Hypothalamus (tissue), 51 donors: ENCODE measurements at regions not wholly inside any gene's neighbourhood (a gene's known extent, or its start where the extent isn't known, plus 50 kb on each side); places are given as distances from the start of the nearest gene placed in this dataset.
A peak's percentile ranks its signal among the peaks of the same experiment; 100 is the strongest.
"Not testable (repeated sequence)": the region's sequence is repeated elsewhere in the genome, so short reads cannot be mapped to it uniquely, and the experiment has no call there.

Source experiments
- DNase-seq, 51 donors: peaks; one replicate each; lab custom pipeline; 2025; lab: John Stamatoyannopoulos, UW

GRCh38 chr2:239600001-239600593 is 199.3 kb upstream of the HDAC4 start:
- DNase-seq, result no peak

DNA sequence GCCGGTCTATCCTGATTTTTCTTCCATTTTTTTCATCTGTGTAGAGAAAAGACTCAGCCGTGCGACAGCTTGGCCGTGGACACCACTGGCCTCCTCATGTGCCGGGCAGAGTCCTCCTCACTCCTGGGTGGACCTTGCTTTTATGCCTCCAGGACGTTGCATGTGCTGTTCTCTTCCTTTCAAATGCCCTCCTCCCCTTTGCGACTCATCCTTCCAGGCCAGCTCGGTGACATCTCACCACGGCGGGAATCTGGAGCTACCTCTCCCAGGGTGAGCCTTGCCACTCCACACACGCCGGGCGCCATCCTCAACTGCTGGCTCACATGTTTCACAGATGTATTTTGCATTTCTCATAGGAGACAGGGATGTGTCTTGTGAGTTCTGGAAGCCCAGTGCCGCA is 198.5 kb upstream of the HDAC4 start:
- no peak for DNase-seq

- no peak for DNase-seq
Observed at GRCh38 chr2:239598732-239599090, 197.9 kb upstream of the HDAC4 start.

DNA sequence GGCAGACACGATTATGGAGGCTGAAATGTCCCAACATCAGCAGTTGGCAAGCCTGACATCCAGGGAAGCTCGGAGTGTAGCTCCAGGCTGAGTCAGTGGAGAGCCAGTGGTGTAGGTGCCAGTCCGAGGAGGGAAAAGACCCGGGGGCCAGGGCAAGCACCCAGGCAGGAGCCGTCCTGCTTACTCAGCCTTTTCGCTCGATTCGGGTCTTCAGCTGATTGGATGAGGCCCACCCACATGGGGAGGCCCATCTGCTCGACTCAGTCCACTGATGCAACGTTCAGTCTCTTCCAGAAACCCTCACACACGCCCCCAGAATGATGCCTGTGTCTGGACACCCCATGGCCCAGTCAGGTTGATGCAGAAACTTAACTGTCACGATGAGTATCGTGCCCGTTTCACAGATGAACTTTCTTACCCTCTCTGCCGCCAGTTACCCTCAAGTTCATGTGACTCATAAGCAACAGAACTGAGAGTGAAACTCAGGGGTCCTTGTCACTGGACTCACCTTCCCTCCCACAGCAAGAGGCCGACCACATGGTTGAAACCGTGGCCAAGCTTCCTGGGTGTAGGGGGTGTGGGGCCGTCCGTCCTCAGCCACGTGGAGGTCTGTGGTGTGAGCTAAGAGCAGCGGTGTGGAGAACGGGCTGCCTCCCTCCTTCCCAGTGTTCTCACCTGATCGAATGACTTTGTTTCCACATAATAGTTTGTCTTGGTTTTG is 197.4 kb upstream of the HDAC4 start:
- no peak for DNase-seq

GRCh38 chr2:239597216-239597615 is 196.4 kb upstream of the HDAC4 start:
- no peak for DNase-seq

DNA sequence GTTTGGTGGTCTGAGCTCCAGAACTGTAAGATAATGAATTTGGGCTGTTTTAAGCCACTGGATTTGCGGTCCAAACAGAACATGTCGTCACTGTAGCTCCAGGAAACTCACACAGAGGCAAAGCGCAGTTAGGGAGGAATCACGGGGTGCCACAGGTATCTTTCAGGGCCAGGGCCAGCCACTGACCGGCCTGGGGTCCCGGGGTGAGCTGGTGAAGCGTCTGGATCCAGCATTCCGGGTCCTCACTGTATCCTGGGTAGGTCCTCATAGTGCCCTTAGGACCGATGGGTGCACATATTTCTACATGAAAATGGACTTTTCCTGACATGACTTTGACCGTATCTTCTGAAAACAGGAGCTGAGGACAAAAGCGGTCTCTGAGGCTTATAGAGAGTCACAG is 196.0 kb upstream of the HDAC4 start:
- no peak for DNase-seq

- no peak for DNase-seq
Observed at GRCh38 chr2:239596253-239596652, 195.4 kb upstream of the HDAC4 start.

DNA sequence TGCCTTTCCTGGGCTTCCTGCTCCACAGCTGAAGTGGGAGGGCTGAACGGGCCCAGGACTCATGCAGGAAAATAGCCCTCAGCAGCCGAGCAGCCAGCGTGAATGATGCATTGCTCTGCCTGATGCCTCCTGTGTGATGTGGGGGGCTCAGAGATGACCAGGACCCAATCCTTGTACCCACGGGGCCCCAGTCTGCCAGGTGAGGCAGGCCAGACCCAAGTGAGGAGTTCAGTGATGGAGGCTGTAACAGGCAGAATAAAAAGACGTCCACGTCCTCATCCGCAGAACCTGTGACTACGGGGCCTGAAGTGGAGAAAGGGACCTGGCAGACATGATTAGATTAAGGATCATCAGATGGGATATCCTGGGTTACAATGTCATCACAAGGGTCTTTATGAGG is 194.9 kb upstream of the HDAC4 start:
- no peak for DNase-seq

- no peak for DNase-seq
Observed at GRCh38 chr2:239594772-239595608, 194.2 kb upstream of the HDAC4 start.

- peak in 1 of 51 donors; percentile 4 for DNase-seq
Observed at GRCh38 chr2:239594019-239594771, 193.4 kb upstream of the HDAC4 start.

DNA sequence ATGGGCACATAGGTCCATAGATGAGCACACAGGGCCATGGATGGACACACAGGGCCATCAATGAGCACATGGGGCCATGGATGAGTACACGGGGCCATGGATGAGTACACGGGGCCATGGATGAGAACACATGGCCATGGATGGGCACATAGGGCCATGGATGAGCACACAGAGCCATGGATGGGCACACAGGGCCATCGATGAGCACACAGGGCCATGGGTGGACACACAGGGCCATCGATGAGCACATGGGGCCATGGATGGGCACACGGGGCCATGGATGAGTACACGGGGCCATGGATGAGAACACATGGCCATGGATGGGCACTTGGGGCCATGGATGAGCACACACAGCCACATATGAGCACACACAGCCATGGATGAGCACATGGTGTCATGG is 192.6 kb upstream of the HDAC4 start:
- DNase-seq, result no peak

GRCh38 chr2:239592629-239593290 is 191.9 kb upstream of the HDAC4 start:
- not testable (repeated sequence) for DNase-seq

GRCh38 chr2:239590995-239591915 is 190.4 kb upstream of the HDAC4 start:
- no peak for DNase-seq

DNA sequence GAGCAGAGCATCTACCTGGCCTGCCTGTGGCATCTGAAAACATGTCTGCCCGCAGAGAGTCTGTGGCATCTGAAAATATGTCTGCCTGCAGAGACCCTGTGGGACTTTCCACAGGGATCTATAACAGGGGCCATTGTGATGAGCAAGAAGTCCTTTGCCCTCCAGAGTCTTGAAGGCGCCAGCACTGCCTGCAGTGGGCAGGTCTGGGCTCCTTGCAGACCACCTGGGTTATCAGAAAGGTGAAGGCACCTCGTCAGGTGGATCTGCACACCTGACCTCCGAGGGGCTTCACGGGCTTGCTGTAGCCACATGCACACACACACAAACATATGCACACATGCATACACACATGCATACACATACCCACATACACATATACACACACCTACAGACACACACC is 189.5 kb upstream of the HDAC4 start:
- no peak for DNase-seq

GRCh38 chr2:239589833-239590232 is 189.0 kb upstream of the HDAC4 start:
- DNase-seq, result no peak

- DNase-seq, result no peak
Observed at GRCh38 chr2:239589270-239589825, 188.5 kb upstream of the HDAC4 start.

DNA sequence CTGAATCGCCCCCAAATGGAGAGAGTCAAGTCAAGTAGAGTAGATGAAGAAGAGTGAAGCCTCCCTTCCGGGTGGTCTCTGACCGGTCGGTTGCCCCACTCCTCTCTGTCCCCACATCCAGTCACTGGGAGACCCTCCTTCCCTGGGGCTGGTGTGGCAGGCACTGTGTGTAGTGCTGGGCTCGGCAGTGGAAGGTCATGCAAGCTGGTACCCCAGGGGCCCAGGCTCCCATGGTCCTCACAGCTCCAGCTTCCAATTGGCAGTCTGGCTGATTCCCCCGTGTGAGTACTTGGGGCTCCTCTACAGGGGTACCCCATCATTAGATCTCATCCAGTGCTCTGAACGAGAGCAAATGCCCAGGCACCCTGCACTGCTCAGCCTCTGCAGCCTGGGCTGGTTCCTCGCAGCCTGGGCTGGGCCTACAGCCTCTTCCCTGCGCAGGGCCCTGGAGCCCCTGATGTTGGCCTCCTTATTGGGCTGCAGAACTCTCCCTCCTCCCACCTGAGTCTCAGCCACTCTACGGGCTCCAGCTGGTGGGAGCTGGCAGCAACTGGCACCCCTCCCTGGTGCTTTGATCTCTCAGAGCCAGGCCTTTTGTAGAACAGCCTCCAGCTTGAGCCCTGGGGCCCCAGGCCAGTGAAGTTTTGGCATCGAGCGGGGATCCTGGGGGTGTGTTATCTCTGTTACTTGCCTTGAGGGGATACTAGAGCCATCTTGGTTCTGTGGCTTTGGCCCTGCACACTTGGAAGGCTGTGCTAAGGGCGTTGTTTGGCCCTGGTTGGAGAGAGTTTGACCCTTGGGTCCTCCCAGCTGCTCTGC is 187.8 kb upstream of the HDAC4 start:
- no peak for DNase-seq

DNA sequence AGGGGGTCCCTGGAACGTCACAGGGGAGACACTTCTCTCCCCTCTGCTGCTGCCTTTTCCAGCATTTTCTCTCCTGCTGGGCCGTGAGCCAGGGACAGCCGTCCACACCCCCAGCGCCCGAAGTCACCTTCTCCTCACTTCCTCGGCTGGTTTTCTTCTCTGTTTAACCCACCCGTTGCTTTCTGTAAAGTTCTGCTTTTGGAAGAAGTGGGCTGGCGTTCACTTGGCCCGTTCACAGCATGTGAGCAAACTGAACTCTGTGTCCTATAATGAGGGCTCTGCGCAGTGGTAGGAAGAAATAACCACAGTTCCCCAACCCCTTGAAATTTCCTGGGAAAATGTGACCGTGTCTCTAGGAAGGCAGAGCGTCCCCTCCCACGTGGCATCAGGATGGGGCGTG is 187.0 kb upstream of the HDAC4 start:
- no peak for DNase-seq
